Thymus (tissue), 11 donors: ENCODE measurements at regions not wholly inside any gene's neighbourhood (a gene's known extent, or its start where the extent isn't known, plus 50 kb on each side); places are given as distances from the start of the nearest gene placed in this dataset.

ENCODE experiments used
- DNase-seq, 9 donors: peaks; one replicate each; pipeline ENCODE4 v3.0.0-alpha.2; 2013; ENCODE audit warnings: low spot score in 9 of 9, low read depth in 6 of 9, missing footprints in 1 of 9
- H3K27ac ChIP-seq, 2 donors: one replicate each; pipeline ENCODE4 v1.5.1; 2013; ENCODE audit warnings: control low read depth in 1 of 2, low read depth in 1 of 2, low read length in 1 of 2, mild to moderate bottlenecking in 1 of 2, moderate library complexity in 1 of 2
- H3K27me3 ChIP-seq, 2 donors: one replicate each; pipeline ENCODE4 v1.5.1; 2013; ENCODE audit warnings: low read length in 1 of 2; ENCODE audit not compliant: control insufficient read depth in 2 of 2, insufficient read depth in 1 of 2
- H3K36me3 ChIP-seq, 2 donors: one replicate each; pipeline ENCODE4 v1.5.1; 2013; ENCODE audit warnings: low read length in 1 of 2, mild to moderate bottlenecking in 1 of 2, moderate library complexity in 1 of 2; ENCODE audit not compliant: control insufficient read depth in 2 of 2, insufficient read depth in 2 of 2
- H3K4me1 ChIP-seq, 2 donors: one replicate each; pipeline ENCODE4 v1.5.1; 2013; ENCODE audit warnings: low read length in 2 of 2; ENCODE audit not compliant: control insufficient read depth in 2 of 2, insufficient read depth in 2 of 2
- H3K4me3 ChIP-seq, 2 donors: one replicate each; pipeline ENCODE4 v1.5.1; 2013; ENCODE audit warnings: low read length in 2 of 2, control low read depth in 1 of 2, mild to moderate bottlenecking in 1 of 2
- H3K9me3 ChIP-seq, 2 donors: one replicate each; pipeline ENCODE4 v1.5.1; 2013; ENCODE audit warnings: low read length in 1 of 2, mild to moderate bottlenecking in 1 of 2; ENCODE audit not compliant: control insufficient read depth in 2 of 2, insufficient read depth in 1 of 2
- WGBS: extraction: QIAGEN DNeasy Blood & Tissue Kit; methylation state at CpG from one replicate; pipeline ENCODE4 v1.1.7; 2013; 5-methylcytosine and 5-hydroxymethylcytosine counted together
- donor health status: healthy.

DNA sequence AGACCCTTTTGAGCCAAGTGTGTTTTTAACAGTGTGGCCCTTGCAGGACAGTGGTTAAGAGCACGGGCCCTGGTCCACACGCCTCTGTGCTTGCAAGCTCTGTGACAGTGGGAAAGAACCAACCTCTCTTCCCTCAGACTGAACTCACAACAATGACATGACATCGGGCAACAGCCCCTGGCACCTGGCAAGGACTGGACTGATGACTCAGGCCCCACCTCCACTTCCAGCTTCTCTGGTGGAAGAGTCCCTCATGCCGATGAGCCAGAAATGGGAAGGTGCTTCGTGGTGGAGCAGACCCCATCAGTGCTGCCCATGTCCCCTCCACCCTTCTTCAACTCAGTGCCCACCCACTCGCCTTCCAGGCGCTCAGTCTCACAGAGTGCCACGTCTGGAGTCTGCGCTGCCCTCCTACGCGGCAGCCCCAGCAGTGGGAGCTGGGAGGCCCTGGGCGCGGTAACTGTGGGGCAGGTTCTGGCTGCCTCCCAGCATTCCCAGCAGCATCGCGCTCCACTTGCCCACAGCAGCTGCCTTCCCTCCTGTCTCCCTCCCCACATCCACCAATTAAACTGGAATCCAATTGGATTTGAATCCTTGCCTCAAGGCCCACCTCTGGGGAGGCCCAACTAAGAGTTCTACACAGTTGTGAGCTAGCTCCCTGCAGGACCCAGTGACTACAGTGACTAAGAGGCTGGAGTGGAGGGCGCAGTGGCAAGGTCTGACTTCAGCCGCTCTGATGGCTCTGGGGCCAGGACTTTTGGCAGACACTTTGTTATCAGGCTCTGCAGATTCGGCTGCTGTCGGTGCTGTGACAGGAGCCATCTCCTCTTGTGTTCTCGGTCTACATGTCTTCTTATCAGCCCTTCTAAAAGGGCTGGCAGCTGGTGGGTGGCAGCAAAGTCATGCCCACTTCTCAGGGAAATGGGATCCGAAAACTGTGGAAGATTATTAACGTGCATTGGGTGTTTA, 156.8 kb upstream of the MLN start:
- H3K4me1 ChIP-seq = no peaks in the 10 kb centered on the region
- no peak overlapping the region for H3K4me3 ChIP-seq
- H3K27me3 ChIP-seq = peaks cover 0 to 2% of the 10 kb centered on the region in 2 donors
- DNase-seq = no peak
- 92% methylated on average over 22 of the region's 22 CpGs for WGBS
- no peaks in the 10 kb centered on the region for H3K36me3 ChIP-seq
- H3K9me3 ChIP-seq = no peaks in the 10 kb centered on the region
- no peak overlapping the region for H3K27ac ChIP-seq

DNA sequence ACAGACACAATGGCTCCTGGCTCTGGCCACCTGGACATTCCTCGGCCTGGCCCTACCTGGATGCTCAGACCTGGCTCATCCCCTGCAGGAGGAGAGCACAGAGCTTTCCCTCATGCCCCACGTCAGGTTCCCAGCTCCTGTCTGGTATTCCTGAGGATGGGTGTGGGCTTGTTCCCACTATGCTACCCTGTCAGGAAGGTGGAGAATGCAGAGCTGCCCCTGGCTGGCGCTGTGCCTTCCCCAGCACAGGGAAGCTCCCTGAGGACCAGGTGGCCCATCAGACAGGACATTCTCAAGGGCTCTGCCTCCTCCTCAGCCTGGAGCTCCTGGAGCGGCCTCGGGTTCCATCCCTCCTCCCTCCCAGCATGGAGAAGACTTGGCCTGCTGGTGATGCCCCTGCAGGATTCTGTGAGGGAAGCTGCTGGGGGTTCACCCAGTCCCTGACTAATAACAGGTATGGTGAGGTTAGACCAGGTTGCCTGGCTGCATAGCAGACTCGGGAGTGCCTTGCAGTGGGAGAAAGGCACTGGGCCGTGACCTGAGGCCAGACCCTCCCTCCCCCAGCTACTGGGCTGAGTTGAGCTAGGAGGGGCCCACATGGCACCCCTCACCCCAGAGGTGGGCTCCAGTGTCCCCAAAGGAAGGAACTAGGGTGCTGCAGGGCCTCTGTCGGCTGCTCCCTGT, 156.0 kb upstream of the MLN start:
- Histone ChIP-seq H3K27me3 (peaks cover 0 to 2% of the 10 kb centered on the region in 2 donors), H3K4me3 (no peak overlapping the region), H3K27ac (no peak overlapping the region), H3K36me3 (no peaks in the 10 kb centered on the region), H3K9me3 (no peaks in the 10 kb centered on the region), H3K4me1 (no peaks in the 10 kb centered on the region)
- no peak for DNase-seq
- WGBS = 94% methylated on average over 8 of the region's 8 CpGs

DNA sequence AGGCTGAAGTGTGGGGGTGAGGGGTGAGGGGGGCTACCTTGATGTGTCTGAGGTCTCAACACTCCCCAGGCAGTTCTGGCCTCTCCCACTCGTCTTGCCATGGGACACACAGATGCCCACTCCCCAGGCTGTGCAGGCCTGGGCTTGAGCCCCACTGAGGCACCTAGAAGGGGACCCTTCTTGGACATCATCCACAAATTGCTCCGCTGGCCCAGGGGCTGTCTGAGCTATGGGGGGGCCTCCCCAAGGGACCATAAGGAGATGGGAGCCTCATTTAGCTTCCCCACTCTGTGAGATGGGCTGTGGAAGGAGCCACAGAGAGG, 155.5 kb upstream of the MLN start:
- DNase-seq = no peak
- Histone ChIP-seq H3K9me3 (no peaks in the 10 kb centered on the region), H3K27me3 (peaks cover 0 to 2% of the 10 kb centered on the region in 2 donors), H3K4me3 (no peak overlapping the region), H3K4me1 (no peaks in the 10 kb centered on the region), H3K27ac (no peak overlapping the region), H3K36me3 (no peaks in the 10 kb centered on the region)
- 92% methylated on average over 2 of the region's 2 CpGs for WGBS

GRCh38 chr6:33958526-33959328, 154.9 kb upstream of the MLN start:
- Histone ChIP-seq H3K36me3 (no peaks in the 10 kb centered on the region), H3K27ac (no peak overlapping the region)
- WGBS = 75% methylated on average over 14 of the region's 14 CpGs

GRCh38 chr6:33957892-33958525, 154.2 kb upstream of the MLN start:
- 73% methylated on average over 12 of the region's 12 CpGs for WGBS
- no peak for DNase-seq
- H3K27me3 ChIP-seq = peaks cover 0 to 2% of the 10 kb centered on the region in 2 donors

More at GRCh38 chr6:33958526-33959328, 154.9 kb upstream of the MLN start:
- no peak overlapping the region for H3K4me3 ChIP-seq
- H3K27me3 ChIP-seq = peaks cover 0 to 2% of the 10 kb centered on the region in 2 donors
- no peaks in the 10 kb centered on the region for H3K9me3 ChIP-seq
- peak in 5 of 9 donors; percentile 12 to 42 (median 19) for DNase-seq
- no peaks in the 10 kb centered on the region for H3K4me1 ChIP-seq

DNA sequence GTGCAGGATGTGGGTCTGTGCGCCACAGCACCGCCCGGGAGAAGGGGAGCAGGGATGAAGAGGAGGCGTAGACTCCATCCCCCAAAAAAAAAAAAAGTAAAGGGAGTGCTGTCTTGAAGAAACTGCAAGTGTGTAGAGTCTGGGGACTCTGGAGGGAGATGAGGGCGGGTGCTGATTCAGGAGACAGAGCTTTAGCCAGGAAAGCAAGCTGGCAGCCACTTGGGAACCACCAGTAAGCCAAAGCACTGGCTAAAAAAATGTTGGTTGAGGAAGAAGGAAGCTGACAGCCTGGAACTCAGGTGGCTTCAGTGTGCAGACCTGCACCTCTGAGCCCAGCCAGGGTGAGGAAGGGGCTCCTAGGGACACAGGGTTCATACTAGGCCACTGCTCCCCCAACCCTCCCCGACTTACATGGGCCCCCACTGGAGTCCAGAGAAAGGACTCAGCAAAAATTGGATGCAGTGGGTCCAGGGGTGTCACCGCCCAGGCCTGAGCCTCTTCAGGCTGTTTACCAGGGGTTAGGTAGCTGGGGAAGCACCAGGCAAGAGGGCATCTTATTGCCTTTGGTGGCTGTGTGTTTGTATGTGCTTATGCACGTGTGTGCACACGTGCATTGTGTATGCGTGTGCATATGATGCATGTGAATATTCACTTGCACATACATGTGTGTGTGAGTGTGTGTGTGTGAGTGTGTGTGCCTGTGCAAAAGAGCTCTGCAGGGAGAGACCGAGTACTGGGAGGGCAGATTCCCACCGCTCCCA, 153.5 kb upstream of the MLN start:
- WGBS = 95% methylated on average over 12 of the region's 12 CpGs
- Histone ChIP-seq H3K27me3 (peaks cover 0 to 2% of the 10 kb centered on the region in 2 donors), H3K36me3 (no peaks in the 10 kb centered on the region), H3K4me1 (no peaks in the 10 kb centered on the region), H3K9me3 (no peaks in the 10 kb centered on the region), H3K4me3 (no peak overlapping the region), H3K27ac (no peak overlapping the region)
- DNase-seq = no peak

More at GRCh38 chr6:33957892-33958525, 154.2 kb upstream of the MLN start:
- Histone ChIP-seq H3K9me3 (no peaks in the 10 kb centered on the region), H3K36me3 (no peaks in the 10 kb centered on the region), H3K27ac (no peak overlapping the region), H3K4me3 (no peak overlapping the region), H3K4me1 (no peaks in the 10 kb centered on the region)

DNA sequence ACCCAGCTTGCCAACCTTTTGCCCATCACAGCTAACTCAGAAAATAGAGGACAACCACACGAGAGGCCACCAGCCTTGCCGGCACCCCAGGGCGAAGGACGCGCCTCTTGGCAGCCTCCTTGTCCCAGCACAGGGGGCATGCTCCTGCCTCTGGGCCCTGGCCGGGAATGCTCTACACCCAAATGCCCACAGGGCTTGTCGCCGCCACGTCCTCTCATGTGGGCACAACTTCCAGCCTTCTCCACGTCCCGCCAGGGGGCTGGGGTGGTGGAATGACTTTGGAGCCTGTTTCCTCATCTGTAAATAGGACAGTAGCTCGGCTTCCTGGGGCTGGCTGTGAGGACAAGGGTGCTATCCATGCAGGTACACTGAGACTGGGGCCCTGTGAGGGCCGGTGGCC, 152.4 kb upstream of the MLN start:
- H3K27me3 ChIP-seq = peaks cover 0 to 2% of the 10 kb centered on the region in 2 donors
- DNase-seq = no peak
- no peak overlapping the region for H3K27ac ChIP-seq
- WGBS = 97% methylated on average over 13 of the region's 13 CpGs
- H3K36me3 ChIP-seq = no peaks in the 10 kb centered on the region
- no peaks in the 10 kb centered on the region for H3K4me1 ChIP-seq
- no peaks in the 10 kb centered on the region for H3K9me3 ChIP-seq
- no peak overlapping the region for H3K4me3 ChIP-seq

- 97% methylated on average over 6 of the region's 6 CpGs for WGBS
- Histone ChIP-seq H3K9me3 (no peaks in the 10 kb centered on the region), H3K27me3 (peaks cover 0 to 2% of the 10 kb centered on the region in 2 donors), H3K36me3 (no peaks in the 10 kb centered on the region), H3K4me3 (no peak overlapping the region), H3K4me1 (no peaks in the 10 kb centered on the region), H3K27ac (no peak overlapping the region)
- DNase-seq = no peak
Measured at GRCh38 chr6:33955566-33955965, 151.8 kb upstream of the MLN start.
